Spleen (tissue), 7 donors: ENCODE measurements at regions not wholly inside any gene's neighbourhood (a gene's known extent, or its start where the extent isn't known, plus 50 kb on each side); places are given as distances from the start of the nearest gene placed in this dataset.

Source experiments
- POLR2A ChIP-seq, 3 donors: fragments of 450-650 bp; IDR thresholded peaks; one replicate each; pipeline ENCODE4 v1.5.1; 2017; ENCODE audit warnings: antibody characterized with exemption in 3 of 3, mild to moderate bottlenecking in 1 of 3
- POLR2AphosphoS5 ChIP-seq, 3 donors: sonication (generic); formaldehyde crosslinking; IDR thresholded peaks; one replicate each; pipeline ENCODE4 v1.5.1; 2017; ENCODE audit warnings: antibody characterized with exemption in 3 of 3
- TF ChIP-seq, protein P1 (sequence below), 11 experiments: fragments of 200-600 bp in 7 of 11; fragments of 450-650 bp in 4 of 11; sonication (generic) in 4 of 11; IDR thresholded peaks in 8 of 11; conservative IDR thresholded peaks in 3 of 11; 1 replicate in 7 of 11; 2 replicates in 4 of 11; pipeline versions ENCODE4 v1.4.0 to v1.8.0; 2016 to 2021; ENCODE audit warnings: antibody characterized with exemption in 11 of 11, inconsistent platforms in 4 of 11, mild to moderate bottlenecking in 1 of 11
- donor health status: DM: no; HTN: no; CAD: no; lungs with moderate emphysema.
- donor health status: DM: no; HTN: no; CAD: no.
- donor health status: DM: no; HTN: no; CAD: no.

GRCh38 chr7:51635775-51636174 is 319.2 kb upstream of the COBL start:
- TF ChIP-seq, protein P1, sequence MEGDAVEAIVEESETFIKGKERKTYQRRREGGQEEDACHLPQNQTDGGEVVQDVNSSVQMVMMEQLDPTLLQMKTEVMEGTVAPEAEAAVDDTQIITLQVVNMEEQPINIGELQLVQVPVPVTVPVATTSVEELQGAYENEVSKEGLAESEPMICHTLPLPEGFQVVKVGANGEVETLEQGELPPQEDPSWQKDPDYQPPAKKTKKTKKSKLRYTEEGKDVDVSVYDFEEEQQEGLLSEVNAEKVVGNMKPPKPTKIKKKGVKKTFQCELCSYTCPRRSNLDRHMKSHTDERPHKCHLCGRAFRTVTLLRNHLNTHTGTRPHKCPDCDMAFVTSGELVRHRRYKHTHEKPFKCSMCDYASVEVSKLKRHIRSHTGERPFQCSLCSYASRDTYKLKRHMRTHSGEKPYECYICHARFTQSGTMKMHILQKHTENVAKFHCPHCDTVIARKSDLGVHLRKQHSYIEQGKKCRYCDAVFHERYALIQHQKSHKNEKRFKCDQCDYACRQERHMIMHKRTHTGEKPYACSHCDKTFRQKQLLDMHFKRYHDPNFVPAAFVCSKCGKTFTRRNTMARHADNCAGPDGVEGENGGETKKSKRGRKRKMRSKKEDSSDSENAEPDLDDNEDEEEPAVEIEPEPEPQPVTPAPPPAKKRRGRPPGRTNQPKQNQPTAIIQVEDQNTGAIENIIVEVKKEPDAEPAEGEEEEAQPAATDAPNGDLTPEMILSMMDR (IDR thresholded peaks at IDR 0.05 in 8 of 11, conservative IDR thresholded peaks at IDR 0.05 in 3 of 11): no peak
- no peak for TF ChIP-seq POLR2AphosphoS5 (IDR thresholded peaks at IDR 0.05)
- TF ChIP-seq POLR2A (IDR thresholded peaks at IDR 0.05): no peak
